ENCODE measurements at regions not wholly inside any gene's neighbourhood (a gene's known extent, or its start where the extent isn't known, plus 50 kb on each side); places are given as distances from the start of the nearest gene placed in this dataset.
A peak's percentile ranks its signal among the peaks of the same experiment; 100 is the strongest.

DNA sequence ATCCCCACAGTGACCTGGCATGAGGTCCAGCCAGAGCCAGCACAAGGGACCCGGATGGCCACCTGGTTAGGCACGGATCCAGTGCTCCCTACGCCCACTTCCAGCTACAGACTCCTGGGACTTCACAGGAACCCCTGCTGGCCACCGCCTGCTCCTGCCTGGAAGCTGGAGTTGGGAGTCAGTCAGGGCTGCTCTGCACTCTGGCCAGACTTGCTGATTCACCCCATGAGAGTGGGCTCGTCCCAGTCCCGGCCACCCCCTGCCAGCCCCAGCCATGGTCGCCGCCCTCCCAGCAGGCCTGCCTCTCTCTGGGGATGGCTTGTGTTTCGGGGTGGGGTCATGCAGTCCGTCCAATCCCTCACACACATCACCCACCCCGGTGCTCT is 125.8 kb downstream of the DLL1 start:
- H2BK12ac ChIP-seq (ENCODE audit: low read depth, low read length): no peak overlapping the region
- no peaks in the 10 kb centered on the region for H3K79me1 ChIP-seq (ENCODE audit: low read depth, low read length)
- H3K36me3 ChIP-seq (ENCODE audit: control insufficient read depth in 2 of 4, insufficient read depth in 4 of 4, low read length in 3 of 4): no peaks in the 10 kb centered on the region
- peaks cover 0 to 2% of the 10 kb centered on the region in 2 experiments for H4K20me1 ChIP-seq (replicated peaks in 1 of 2; ENCODE audit: control insufficient read depth in 1 of 2, insufficient read depth in 2 of 2, low read length in 2 of 2)
- ChIA-PET CTCF (ENCODE audit: partially characterized antibody) (interaction anchor here (0.7 to 0.9 kb wide), 3 partner anchors 13 to 364 kb away, joined by 3 read pairs; no protein-coding TSS in a partner anchor), POLR2A (ENCODE audit: partially characterized antibody) (no interaction called here)
- TF ChIP-seq SP2 (IDR thresholded peaks at IDR 0.05; ENCODE audit: low read length) (no peak), PHF8 (conservative IDR thresholded peaks at IDR 0.05; ENCODE audit: low read depth, low read length) (no peak), RAD21 (IDR thresholded peaks at IDR 0.05 in 1 of 2, conservative IDR thresholded peaks at IDR 0.05 in 1 of 2; ENCODE audit: low read depth in 2 of 2, low read length in 2 of 2) (no peak), RNF2 (IDR thresholded peaks at IDR 0.05; ENCODE audit: borderline replicate concordance, low read depth, low read length, missing control alignments, poor library complexity, severe bottlenecking) (no peak), BACH1 (IDR thresholded peaks at IDR 0.05; ENCODE audit: low read length) (no peak), SIRT6 (IDR thresholded peaks at IDR 0.05; ENCODE audit: low read length) (no peak), CHD2 (IDR thresholded peaks at IDR 0.05; ENCODE audit: low read length) (no peak), POLR2AphosphoS5 (IDR thresholded peaks at IDR 0.05; ENCODE audit: low read depth, low read length) (no peak), KDM1A (IDR thresholded peaks at IDR 0.05; ENCODE audit: borderline replicate concordance, low read length) (no peak)
- TF ChIP-seq, protein P1, sequence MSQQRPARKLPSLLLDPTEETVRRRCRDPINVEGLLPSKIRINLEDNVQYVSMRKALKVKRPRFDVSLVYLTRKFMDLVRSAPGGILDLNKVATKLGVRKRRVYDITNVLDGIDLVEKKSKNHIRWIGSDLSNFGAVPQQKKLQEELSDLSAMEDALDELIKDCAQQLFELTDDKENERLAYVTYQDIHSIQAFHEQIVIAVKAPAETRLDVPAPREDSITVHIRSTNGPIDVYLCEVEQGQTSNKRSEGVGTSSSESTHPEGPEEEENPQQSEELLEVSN (IDR thresholded peaks at IDR 0.05): no peak
- H3K27me3 ChIP-seq (replicated peaks in 1 of 4; ENCODE audit: control insufficient read depth in 3 of 4, extremely low read depth in 1 of 4, insufficient read depth in 3 of 4, low read length in 3 of 4): no peaks in the 10 kb centered on the region; a peak in 1 of 7 replicates
- no peak overlapping the region for H3K56ac ChIP-seq (replicated peaks; ENCODE audit: insufficient read length, low read depth, low read length)
- peaks cover 4 to 10% of the 10 kb centered on the region in 2 experiments; a peak in 2 of 4 replicates for H3K9me3 ChIP-seq (ENCODE audit: insufficient read depth in 2 of 2, low read depth in 1 of 2, low read length in 1 of 2)
- H3K79me2 ChIP-seq (ENCODE audit: control insufficient read depth in 1 of 2, insufficient read depth in 2 of 2, low read length in 2 of 2): no peaks in the 10 kb centered on the region
- no peak overlapping the region for H2BK5ac ChIP-seq (ENCODE audit: low read depth, low read length)
- H3K14ac ChIP-seq (ENCODE audit: insufficient read length): no peak overlapping the region
- H2BK120ac ChIP-seq (replicated peaks; ENCODE audit: low read depth, low read length): no peak overlapping the region
- no peak overlapping the region for H3K4me2 ChIP-seq (ENCODE audit: insufficient read depth in 1 of 2, low read depth in 2 of 2, low read length in 2 of 2)
- FAIRE-seq: no peak
- no peak overlapping the region for H2BK20ac ChIP-seq (ENCODE audit: low read length)
- no peak overlapping the region for H4K5ac ChIP-seq (ENCODE audit: insufficient read length, low read depth, low read length)
- no peak overlapping the region for H2AFZ ChIP-seq (ENCODE audit: low read length)
- no peak overlapping the region for H2AK5ac ChIP-seq (ENCODE audit: low read depth, low read length)
- no peak overlapping the region for H3K9ac ChIP-seq (replicated peaks in 1 of 4; ENCODE audit: extremely low read depth in 1 of 4, low read depth in 3 of 4, low read length in 3 of 4)
- H3K4me1 ChIP-seq (replicated peaks in 1 of 4; ENCODE audit: control insufficient read depth in 3 of 4, insufficient read depth in 4 of 4, low read length in 3 of 4): no peaks in the 10 kb centered on the region
- no peak overlapping the region for H3K27ac ChIP-seq (ENCODE audit: low read depth, low read length)
- H3K18ac ChIP-seq (ENCODE audit: extremely low read depth, low read length): no peak overlapping the region
- WGBS, 2 experiments (ENCODE audit: extremely low coverage in 1 of 2, insufficient coverage in 1 of 2, insufficient read length in 1 of 2, insufficient replicate concordance in 2 of 2, low coverage in 1 of 2, low lambda C conversion rate in 2 of 2, missing lambda C conversion rate in 1 of 2): 90% methylated on average over 8 of the region's 11 CpGs; no CpG with 5 or more reads in 1 of the 2 experiments
- no peak overlapping the region for H3K4me3 ChIP-seq (ENCODE audit: extremely low read depth in 1 of 4, insufficient read depth in 2 of 4, low read depth in 3 of 4, low read length in 4 of 4)
- H3K23ac ChIP-seq (ENCODE audit: insufficient read length): no peak overlapping the region
- H3K23me2 ChIP-seq (ENCODE audit: low read depth, low read length): no peaks in the 10 kb centered on the region
- no peak overlapping the region for H3K4ac ChIP-seq (replicated peaks; ENCODE audit: insufficient read length, low read depth, low read length)
- no peak overlapping the region for H2BK15ac ChIP-seq (ENCODE audit: low read length)
- DNase-seq (ENCODE audit: low read depth in 1 of 2, low spot score in 2 of 2): no peak
- H4K8ac ChIP-seq (ENCODE audit: extremely low read depth, insufficient read depth, low read length): peak overlapping the region; percentile 51; the same call in 1 of the 2 replicates
- H4K91ac ChIP-seq (replicated peaks; ENCODE audit: insufficient read length, low read length): no peak overlapping the region

All from H1 (cell line).